ENCODE measurements at regions not wholly inside any gene's neighbourhood (a gene's known extent, or its start where the extent isn't known, plus 50 kb on each side); places are given as distances from the start of the nearest gene placed in this dataset.

- TF ChIP-seq CTCF (IDR thresholded peaks at IDR 0.05) (no peak), POLR2A (IDR thresholded peaks at IDR 0.05) (no peak)
Measured at GRCh38 chr4:181685911-181686310, 557.3 kb upstream of the TENM3 start.
